Stimulated activated CD8-positive, alpha-beta memory T cell treated with anti-CD3 and anti-CD28 coated beads, Interleukin-12 subunit alpha, Interleukin-12 subunit beta, amount 100 ng/mL, for 24 hours (primary cell): ENCODE measurements at regions not wholly inside any gene's neighbourhood (a gene's known extent, or its start where the extent isn't known, plus 50 kb on each side); places are given as distances from the start of the nearest gene placed in this dataset.
"Not testable (repeated sequence)": the region's sequence is repeated elsewhere in the genome, so short reads cannot be mapped to it uniquely, and the experiment has no call there.

ENCODE experiments used
- DNase-seq: peaks from one replicate; pipeline ENCODE4 v3.0.0-alpha.2; 2020; ENCODE audit errors: extremely low read depth

- no peak for DNase-seq
Observed at GRCh38 chr6:155771822-155772221, 316.2 kb upstream of the NOX3 start.

GRCh38 chr6:155770856-155771255 is 315.2 kb upstream of the NOX3 start:
- no peak for DNase-seq

DNA sequence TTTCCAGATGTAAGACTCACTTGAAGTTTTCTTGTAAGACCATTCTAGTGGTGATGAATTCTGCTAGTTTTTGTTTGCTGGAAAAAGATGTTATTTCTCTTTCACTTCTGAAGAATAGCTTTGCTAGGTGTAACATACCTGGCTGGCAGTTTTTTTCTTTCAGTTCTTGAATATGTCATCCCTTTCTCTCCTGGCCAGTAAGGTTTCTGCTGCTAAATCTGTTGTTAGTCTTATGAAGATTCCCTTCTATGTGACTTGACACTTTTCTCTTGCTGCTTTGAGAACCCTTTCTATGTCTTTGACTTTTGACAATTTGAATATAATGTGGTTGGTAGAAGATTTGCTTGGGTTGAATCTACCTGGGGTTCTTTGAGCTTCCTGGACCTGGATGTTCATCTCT is 314.7 kb upstream of the NOX3 start:
- DNase-seq = no peak

GRCh38 chr6:155765275-155766194 is 309.9 kb upstream of the NOX3 start:
- DNase-seq = no peak

GRCh38 chr6:155762649-155763048 is 307.0 kb upstream of the NOX3 start:
- DNase-seq = no peak

DNA sequence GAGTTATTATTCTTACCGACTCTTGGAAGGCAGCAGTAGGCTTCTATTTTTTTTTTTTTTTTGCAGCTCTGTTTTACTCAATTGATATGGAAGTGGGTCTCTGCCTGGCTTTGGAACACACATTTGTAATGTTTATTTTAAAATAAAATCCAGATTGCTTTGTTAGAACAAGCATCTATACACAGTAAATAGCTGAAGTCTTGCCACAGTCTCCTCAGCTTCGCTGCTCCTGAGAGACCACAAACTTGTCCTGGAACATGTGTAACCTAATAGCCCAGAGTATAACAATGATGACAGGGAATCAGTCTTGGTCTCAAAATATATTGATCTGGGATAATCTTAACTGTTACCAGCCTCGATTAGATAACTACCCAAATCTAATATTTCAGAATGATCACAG is 299.8 kb upstream of the NOX3 start:
- DNase-seq = no peak

DNA sequence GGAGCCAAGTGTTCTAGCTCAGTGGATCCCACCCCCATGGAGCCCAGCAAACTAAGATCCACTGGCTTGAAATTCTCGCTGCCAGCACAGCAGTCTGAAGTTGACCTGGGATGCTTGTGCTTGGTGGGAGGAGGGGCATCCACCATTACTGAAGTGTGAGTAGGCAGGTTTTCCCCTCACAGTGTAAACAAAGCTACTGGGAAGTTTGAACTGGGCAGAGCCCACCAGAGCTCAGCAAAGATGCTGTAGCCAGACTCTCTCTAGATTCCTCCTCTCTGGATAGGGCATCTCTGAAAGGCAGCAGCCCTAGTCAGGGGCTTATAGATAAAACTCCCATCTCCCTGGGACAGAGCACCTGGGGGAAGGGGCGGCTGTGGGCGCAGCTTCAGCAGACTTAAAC is 293.1 kb upstream of the NOX3 start:
- not testable (repeated sequence) for DNase-seq

GRCh38 chr6:155747491-155747890 is 291.9 kb upstream of the NOX3 start:
- no peak for DNase-seq

GRCh38 chr6:155740781-155741399 is 285.3 kb upstream of the NOX3 start:
- no peak for DNase-seq

DNA sequence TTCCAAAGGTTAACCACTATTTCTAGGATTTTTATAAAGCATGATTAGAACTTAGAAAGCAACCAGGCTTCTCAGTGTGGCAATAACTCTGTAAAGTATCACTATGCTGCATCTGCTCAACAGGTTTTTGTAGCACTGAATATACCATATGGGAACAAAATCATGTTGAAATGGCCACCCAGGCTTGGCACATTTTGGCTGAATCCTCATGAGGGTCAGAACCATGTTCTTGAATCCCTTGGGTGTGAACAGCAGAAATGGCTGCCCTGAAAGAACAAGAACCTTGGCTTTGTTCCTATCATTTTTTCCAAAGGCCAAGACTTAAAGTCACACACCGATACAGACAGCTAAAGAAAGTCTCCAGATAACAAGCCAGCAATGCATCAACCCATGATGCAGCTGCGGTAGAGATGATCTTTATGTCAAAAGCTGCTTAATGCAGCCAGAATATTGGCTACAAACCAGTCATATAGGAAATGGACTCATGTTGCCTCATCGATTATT is 283.0 kb upstream of the NOX3 start:
- DNase-seq = no peak

- DNase-seq = no peak
Observed at GRCh38 chr6:155717374-155717773, 261.7 kb upstream of the NOX3 start.

GRCh38 chr6:155710704-155711103 is 255.1 kb upstream of the NOX3 start:
- no peak for DNase-seq

GRCh38 chr6:155709262-155709661 is 253.6 kb upstream of the NOX3 start:
- DNase-seq = no peak

GRCh38 chr6:155708100-155708499 is 252.5 kb upstream of the NOX3 start:
- no peak for DNase-seq

DNA sequence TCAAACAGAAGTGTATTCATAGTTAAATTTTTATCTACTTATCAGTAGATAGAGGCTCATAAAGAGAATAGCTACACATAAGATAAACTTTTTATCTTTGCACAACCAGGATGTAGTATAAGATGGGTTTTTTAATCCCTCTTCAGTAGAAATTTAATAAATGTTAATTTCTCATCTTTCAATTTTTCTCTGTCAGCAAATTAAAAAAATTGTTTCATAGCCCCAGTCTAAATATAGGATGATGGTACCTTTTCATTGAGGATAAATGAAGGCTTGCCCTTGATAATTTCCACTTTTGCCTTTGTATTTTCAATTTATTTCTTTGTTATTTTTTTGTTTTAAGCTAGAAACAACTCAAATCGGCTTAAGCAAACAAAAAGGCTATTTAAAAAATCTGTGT is 251.2 kb upstream of the NOX3 start:
- DNase-seq = no peak

DNA sequence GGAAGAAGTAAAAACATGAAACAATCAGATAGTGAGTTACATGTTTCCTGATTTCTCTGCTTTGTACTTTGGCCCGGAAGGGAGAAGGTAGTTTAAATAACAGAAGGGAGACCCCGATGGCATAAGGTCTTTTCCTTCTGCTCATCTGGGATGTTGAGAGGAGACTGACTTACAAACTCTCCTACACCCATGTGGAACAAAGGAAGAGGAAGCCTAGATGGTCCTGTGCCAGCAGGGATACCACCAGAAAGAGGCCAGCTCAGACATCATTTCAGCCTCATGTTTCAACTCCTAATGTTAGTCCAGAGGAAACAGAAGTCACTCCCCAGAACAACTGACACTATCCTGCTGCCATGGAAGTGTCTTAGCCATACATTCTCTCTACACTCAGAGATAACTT is 250.7 kb upstream of the NOX3 start:
- no peak for DNase-seq

GRCh38 chr6:155701342-155701741 is 245.7 kb upstream of the NOX3 start:
- no peak for DNase-seq

- no peak for DNase-seq
Observed at GRCh38 chr6:155695495-155695894, 239.9 kb upstream of the NOX3 start.

GRCh38 chr6:155694419-155694790 is 238.8 kb upstream of the NOX3 start:
- no peak for DNase-seq

GRCh38 chr6:155693573-155694418 is 238.2 kb upstream of the NOX3 start:
- no peak for DNase-seq

GRCh38 chr6:155690820-155691219 is 235.2 kb upstream of the NOX3 start:
- DNase-seq = no peak

DNA sequence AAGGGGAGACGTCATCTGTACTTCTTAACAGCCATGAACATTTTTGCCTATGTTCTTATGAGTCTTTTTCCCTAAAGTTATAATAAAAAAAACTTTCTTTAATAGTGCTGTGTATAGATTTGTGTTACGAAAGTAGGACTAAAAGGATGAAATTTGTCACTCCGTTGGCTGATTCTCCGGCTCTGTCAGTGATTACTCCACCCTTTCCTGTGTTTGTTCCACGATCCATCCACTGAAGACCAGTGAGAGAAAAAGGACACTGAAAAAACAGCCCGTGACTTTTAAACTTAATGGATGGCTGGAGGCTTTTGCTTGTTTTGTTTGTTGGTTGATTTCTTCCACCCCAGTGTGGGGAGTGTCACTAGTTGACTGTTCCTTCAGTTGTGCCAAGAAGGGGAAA is 232.0 kb upstream of the NOX3 start:
- DNase-seq = no peak
